GM10266 (cell line): ENCODE measurements at regions not wholly inside any gene's neighbourhood (a gene's known extent, or its start where the extent isn't known, plus 50 kb on each side); places are given as distances from the start of the nearest gene placed in this dataset.

Experiments
- DNase-seq: peaks from one replicate; pipeline ENCODE4 v3.0.0; 2012; ENCODE audit errors: extremely low spot score
- TF ChIP-seq, protein P1 (sequence below): IDR thresholded peaks from 2 replicates; pipeline ENCODE4 v1.5.1; 2012; ENCODE audit warnings: mild to moderate bottlenecking, low read depth; ENCODE audit not compliant: control insufficient read depth, insufficient read depth; ENCODE audit errors: missing control alignments

GRCh38 chr10:43902842-43903241 lies 254.2 kb upstream of the ZNF32 start:
- TF ChIP-seq, protein P1, sequence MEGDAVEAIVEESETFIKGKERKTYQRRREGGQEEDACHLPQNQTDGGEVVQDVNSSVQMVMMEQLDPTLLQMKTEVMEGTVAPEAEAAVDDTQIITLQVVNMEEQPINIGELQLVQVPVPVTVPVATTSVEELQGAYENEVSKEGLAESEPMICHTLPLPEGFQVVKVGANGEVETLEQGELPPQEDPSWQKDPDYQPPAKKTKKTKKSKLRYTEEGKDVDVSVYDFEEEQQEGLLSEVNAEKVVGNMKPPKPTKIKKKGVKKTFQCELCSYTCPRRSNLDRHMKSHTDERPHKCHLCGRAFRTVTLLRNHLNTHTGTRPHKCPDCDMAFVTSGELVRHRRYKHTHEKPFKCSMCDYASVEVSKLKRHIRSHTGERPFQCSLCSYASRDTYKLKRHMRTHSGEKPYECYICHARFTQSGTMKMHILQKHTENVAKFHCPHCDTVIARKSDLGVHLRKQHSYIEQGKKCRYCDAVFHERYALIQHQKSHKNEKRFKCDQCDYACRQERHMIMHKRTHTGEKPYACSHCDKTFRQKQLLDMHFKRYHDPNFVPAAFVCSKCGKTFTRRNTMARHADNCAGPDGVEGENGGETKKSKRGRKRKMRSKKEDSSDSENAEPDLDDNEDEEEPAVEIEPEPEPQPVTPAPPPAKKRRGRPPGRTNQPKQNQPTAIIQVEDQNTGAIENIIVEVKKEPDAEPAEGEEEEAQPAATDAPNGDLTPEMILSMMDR, result no peak
- no peak for DNase-seq

DNA sequence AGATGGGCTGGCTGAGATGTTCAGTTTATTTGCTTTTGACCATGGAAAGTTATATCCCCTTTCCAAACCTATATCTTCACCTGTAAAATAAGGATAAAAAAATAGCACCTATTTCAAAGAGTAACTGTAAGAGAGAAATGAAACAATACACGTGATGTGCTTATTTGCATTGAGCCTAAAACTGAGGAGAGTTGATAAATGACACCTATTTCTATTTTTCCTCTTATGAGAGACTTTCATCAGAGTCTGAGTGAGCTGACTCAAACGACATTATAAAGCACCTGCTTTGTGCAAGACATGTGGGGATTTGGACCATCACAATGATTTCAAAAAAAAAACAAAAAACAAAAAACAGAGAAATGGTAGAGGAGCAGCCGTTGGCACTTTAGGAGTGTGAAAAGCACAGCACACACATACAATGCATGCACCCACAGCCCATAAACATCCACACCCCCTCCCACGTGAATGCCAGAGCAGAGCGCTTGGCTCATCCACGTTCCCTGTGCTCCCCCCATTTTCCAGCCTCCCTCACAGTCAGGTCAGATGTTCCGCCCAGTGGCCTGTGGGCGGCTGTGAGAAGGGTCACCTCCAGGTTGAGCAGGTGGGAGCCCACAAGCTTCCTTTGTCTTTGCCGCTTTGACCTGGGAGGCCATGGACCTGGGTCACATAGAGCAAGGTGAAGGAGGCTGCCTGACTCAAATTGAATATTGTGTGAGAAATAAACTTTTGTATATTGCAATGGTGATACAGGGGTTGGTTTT lies 253.2 kb upstream of the ZNF32 start:
- DNase-seq, result no peak
- TF ChIP-seq, protein P1, result no peak

DNA sequence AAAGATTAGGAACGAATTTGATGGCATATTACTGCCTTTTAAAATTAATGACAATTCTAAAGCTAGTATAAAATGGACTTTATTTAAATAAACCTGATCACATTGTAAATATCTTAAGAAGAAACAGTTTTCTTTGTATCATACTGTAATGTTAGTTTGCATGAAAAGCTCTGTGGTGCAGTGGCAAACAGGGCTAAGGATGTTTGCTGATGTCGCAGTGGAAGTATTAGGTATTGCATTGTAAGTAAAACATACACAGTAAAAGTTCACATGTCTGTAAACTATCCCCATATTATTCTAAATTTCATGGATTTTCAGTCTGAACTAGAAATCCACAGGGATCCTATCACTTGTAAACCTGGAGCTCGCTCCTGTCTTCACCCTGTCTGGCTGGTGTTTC lies 252.6 kb upstream of the ZNF32 start:
- TF ChIP-seq, protein P1, result no peak
- no peak for DNase-seq

- DNase-seq, result no peak
These were observed 251.9 kb upstream of the ZNF32 start for GRCh38 chr10:43900571-43900970.

DNA sequence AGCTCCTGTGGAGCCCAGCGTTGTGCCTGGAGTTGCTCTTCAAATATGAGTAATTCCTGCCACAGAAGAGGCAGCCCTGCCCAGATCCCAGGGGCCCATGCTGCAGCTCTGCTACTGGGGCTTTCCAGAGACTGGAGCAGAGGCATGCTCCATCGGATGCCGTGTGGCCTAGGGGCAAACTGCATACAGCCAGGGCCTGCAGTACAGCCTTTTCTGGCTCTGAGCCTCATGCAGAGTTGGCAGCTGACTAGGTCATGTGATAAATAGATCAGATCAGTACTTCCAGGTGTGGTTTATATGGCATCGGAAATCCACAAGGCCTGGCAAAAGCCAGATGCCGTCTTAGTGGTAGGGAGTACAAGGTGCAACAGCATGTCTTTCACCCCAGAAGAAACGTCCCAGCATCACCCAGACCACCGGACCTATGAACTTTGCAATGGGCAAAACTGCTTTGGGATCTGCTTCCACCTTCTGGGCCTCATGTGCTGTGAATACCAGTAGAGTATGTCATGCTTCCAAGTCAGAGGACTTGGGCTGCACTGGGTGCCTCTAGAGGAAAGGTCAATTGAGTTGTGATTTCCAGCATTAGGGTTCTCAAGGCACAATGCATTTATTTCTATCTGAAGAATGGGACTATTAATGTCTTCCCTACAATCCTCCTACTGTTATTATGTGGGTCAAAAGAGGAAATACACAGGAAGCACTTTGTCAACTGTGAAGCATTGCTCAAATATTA lies 250.7 kb upstream of the ZNF32 start:
- TF ChIP-seq, protein P1, result no peak
- DNase-seq, result no peak

More at GRCh38 chr10:43900571-43900970, 251.9 kb upstream of the ZNF32 start:
- TF ChIP-seq, protein P1, result no peak

- no peak for DNase-seq
- TF ChIP-seq, protein P1, result no peak
These were observed 249.9 kb upstream of the ZNF32 start for GRCh38 chr10:43898592-43898991.

DNA sequence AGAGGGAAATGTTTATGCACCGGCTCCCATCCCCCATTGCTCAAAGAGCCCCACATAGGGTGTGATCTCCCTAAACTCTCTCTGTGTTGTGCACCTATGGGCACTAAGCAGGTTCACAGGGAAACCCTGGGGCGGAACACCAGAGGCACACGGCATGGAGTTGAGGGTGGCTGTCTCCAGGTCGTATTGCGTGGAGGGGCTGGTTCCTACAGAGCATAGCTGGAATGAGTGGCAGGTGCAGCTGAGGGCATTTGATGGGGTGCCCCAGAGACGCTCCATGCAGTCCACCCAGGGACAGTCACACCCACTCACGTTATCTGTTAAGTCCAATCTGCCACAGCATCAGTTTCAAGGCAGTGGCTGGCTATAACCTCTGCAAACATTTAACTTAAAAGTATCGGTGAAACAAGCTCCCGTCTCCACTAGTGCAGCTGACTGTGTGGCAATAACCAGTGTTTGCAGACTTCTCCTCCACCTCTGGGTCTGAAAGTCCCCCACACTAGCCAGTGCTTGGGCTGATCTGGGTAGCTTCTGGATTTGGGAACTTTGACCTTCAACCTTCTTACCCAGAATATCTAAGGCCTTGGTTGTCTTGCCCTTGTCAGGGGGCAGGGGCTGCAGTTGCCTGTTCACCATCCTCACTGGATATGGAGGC lies 249.2 kb upstream of the ZNF32 start:
- TF ChIP-seq, protein P1, result no peak

More for the DNA sequence above, 249.2 kb upstream of the ZNF32 start:
- no peak for DNase-seq
